ENCODE measurements at regions not wholly inside any gene's neighbourhood (a gene's known extent, or its start where the extent isn't known, plus 50 kb on each side); places are given as distances from the start of the nearest gene placed in this dataset.

DNA sequence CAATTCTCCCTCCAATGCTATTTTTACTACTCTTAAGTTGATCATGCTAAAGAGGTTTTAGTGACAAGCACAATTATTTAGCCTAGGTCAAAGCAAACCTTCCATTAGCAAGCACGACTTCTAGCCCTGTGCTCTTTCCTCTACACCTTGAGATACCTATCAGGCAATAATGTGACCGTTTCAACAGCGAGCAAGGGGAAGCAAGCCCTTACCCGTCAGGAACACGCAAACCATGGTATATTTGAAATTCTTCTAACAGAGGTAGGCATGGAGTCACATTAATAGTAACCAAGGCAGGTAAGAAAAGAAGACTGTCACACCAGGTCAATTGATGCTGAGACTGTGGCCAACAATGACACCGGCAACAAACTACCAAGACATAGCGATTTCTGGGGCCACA is 68.9 kb upstream of the VGLL4 start (continued):
- TF ChIP-seq ZNF112 (tag by site-specific recombination; IDR thresholded peaks at IDR 0.05) (no peak), ZNF211 (tag by site-specific recombination; IDR thresholded peaks at IDR 0.05; ENCODE audit: low read depth) (no peak), ZNF548 (tag by site-specific recombination; IDR thresholded peaks at IDR 0.05) (no peak), ZNF707 (tag by site-specific recombination; IDR thresholded peaks at IDR 0.05) (no peak)
- TF ChIP-seq, protein P1, sequence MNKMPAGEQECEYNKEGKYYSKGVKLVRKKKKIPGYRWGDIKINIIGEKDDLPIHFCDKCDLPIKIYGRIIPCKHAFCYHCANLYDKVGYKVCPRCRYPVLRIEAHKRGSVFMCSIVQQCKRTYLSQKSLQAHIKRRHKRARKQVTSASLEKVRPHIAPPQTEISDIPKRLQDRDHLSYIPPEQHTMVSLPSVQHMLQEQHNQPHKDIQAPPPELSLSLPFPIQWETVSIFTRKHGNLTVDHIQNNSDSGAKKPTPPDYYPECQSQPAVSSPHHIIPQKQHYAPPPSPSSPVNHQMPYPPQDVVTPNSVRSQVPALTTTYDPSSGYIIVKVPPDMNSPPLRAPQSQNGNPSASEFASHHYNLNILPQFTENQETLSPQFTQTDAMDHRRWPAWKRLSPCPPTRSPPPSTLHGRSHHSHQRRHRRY (tag by site-specific recombination; IDR thresholded peaks at IDR 0.05), result no peak
- TF ChIP-seq, protein P2, sequence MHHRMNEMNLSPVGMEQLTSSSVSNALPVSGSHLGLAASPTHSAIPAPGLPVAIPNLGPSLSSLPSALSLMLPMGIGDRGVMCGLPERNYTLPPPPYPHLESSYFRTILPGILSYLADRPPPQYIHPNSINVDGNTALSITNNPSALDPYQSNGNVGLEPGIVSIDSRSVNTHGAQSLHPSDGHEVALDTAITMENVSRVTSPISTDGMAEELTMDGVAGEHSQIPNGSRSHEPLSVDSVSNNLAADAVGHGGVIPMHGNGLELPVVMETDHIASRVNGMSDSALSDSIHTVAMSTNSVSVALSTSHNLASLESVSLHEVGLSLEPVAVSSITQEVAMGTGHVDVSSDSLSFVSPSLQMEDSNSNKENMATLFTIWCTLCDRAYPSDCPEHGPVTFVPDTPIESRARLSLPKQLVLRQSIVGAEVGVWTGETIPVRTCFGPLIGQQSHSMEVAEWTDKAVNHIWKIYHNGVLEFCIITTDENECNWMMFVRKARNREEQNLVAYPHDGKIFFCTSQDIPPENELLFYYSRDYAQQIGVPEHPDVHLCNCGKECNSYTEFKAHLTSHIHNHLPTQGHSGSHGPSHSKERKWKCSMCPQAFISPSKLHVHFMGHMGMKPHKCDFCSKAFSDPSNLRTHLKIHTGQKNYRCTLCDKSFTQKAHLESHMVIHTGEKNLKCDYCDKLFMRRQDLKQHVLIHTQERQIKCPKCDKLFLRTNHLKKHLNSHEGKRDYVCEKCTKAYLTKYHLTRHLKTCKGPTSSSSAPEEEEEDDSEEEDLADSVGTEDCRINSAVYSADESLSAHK (tag by site-specific recombination; IDR thresholded peaks at IDR 0.05), result no peak

DNA sequence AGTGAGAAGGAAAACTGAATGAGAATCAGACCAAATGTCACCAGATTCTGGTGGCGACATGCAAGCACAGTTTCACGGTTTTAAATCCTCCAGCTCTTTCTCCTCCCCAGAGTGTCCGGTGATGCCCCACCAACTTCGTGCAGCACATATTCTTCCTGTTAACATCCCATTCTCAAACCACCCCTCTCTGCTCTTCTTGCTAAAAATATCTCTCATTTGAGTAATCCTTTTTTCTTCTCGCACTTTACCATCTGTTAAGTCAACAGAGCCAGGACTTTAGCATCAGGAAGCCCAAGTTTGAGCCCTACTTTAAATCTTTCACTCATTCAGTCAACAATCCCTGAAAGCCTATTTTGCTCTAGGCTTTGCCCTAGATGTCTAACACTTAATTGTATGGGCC is 68.2 kb upstream of the VGLL4 start:
- ChIA-PET POLR2A (no interaction called here), CTCF (interaction anchor here (0.6 to 0.7 kb wide), 2 partner anchors 65 to 238 kb away, joined by 3 read pairs; no protein-coding TSS in a partner anchor)

More for the DNA sequence above, 68.2 kb upstream of the VGLL4 start:
- TF ChIP-seq KLF7 (tag by site-specific recombination; IDR thresholded peaks at IDR 0.05; ENCODE audit: borderline replicate concordance) (no peak), ZBTB6 (tag by site-specific recombination; IDR thresholded peaks at IDR 0.05) (no peak), ZNF658 (tag by site-specific recombination; IDR thresholded peaks at IDR 0.05) (no peak), ZNF621 (tag by site-specific recombination; IDR thresholded peaks at IDR 0.05) (no peak), KLF9 (tag by site-specific recombination; IDR thresholded peaks at IDR 0.05; ENCODE audit: low read depth) (no peak), ZNF596 (tag by site-specific recombination; IDR thresholded peaks at IDR 0.05) (no peak), ZNF26 (tag by site-specific recombination; IDR thresholded peaks at IDR 0.05) (no peak), PRDM2 (tag by site-specific recombination; IDR thresholded peaks at IDR 0.05; ENCODE audit: borderline replicate concordance) (no peak), TCF7L2 (IDR thresholded peaks at IDR 0.05; ENCODE audit: borderline replicate concordance, low read depth, low read length) (no peak)
- TF ChIP-seq, protein P3, sequence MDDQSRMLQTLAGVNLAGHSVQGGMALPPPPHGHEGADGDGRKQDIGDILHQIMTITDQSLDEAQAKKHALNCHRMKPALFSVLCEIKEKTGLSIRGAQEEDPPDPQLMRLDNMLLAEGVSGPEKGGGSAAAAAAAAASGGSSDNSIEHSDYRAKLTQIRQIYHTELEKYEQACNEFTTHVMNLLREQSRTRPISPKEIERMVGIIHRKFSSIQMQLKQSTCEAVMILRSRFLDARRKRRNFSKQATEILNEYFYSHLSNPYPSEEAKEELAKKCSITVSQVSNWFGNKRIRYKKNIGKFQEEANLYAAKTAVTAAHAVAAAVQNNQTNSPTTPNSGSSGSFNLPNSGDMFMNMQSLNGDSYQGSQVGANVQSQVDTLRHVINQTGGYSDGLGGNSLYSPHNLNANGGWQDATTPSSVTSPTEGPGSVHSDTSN (CRISPR knock-in tag; IDR thresholded peaks at IDR 0.05), result no peak
- TF ChIP-seq, protein P1 (tag by site-specific recombination; IDR thresholded peaks at IDR 0.05), result no peak
- Histone ChIP-seq H3K4me1 (ENCODE audit: control insufficient read depth, insufficient read depth, low read length) (peaks cover 2% of the 10 kb centered on the region; the same call in 1 of the 2 replicates), H3K4me3 (ENCODE audit: low read depth, low read length) (no peak overlapping the region), H3K36me3 (ENCODE audit: control insufficient read depth in 2 of 2, insufficient read depth in 1 of 2, low read length in 2 of 2) (no peaks in the 10 kb centered on the region; a peak in 1 of 3 replicates), H3K27ac (ENCODE audit: extremely low read depth, low read depth, low read length) (no peak overlapping the region), H3K9me3 (ENCODE audit: control insufficient read depth, insufficient read depth, low read depth, low read length) (no peaks in the 10 kb centered on the region)
